ENCODE measurements at regions not wholly inside any gene's neighbourhood (a gene's known extent, or its start where the extent isn't known, plus 50 kb on each side); places are given as distances from the start of the nearest gene placed in this dataset.
"Not testable (repeated sequence)": the region's sequence is repeated elsewhere in the genome, so short reads cannot be mapped to it uniquely, and the experiment has no call there.

GRCh38 chr19:56978023-56978565 is 137.6 kb upstream of the PEG3 start:
- DNase-seq (ENCODE audit: low read depth, low spot score), result no peak

- not testable (repeated sequence) for DNase-seq (ENCODE audit: low read depth, low spot score)
These were observed 139.5 kb upstream of the USP29 start for GRCh38 chr19:56980326-56980725.

GRCh38 chr19:56980906-56981305 is 138.9 kb upstream of the USP29 start:
- no peak for DNase-seq (ENCODE audit: low read depth, low spot score)

- DNase-seq (ENCODE audit: low read depth, low spot score), result not testable (repeated sequence)
These were observed 138.3 kb upstream of the USP29 start for GRCh38 chr19:56981440-56981839.

- DNase-seq (ENCODE audit: low read depth, low spot score), result no peak
These were observed 136.6 kb upstream of the USP29 start for GRCh38 chr19:56983171-56983570.

- DNase-seq (ENCODE audit: low read depth, low spot score), result no peak
These were observed 136.0 kb upstream of the USP29 start for GRCh38 chr19:56983804-56984203.

GRCh38 chr19:56986386-56986785 is 133.4 kb upstream of the USP29 start:
- no peak for DNase-seq (ENCODE audit: low read depth, low spot score)

- no peak for DNase-seq (ENCODE audit: low read depth, low spot score)
These were observed 132.6 kb upstream of the USP29 start for GRCh38 chr19:56987184-56987583.

GRCh38 chr19:56988299-56988698 is 131.5 kb upstream of the USP29 start:
- DNase-seq (ENCODE audit: low read depth, low spot score), result no peak

- no peak for DNase-seq (ENCODE audit: low read depth, low spot score)
These were observed 127.9 kb upstream of the USP29 start for GRCh38 chr19:56991912-56992311.

GRCh38 chr19:56993851-56994250 is 125.9 kb upstream of the USP29 start:
- no peak for DNase-seq (ENCODE audit: low read depth, low spot score)

- DNase-seq (ENCODE audit: low read depth, low spot score), result no peak
These were observed 125.4 kb upstream of the USP29 start for GRCh38 chr19:56994251-56995017.

- no peak for DNase-seq (ENCODE audit: low read depth, low spot score)
These were observed 124.5 kb upstream of the USP29 start for GRCh38 chr19:56995303-56995702.

GRCh38 chr19:57002195-57002601 is 117.6 kb upstream of the USP29 start:
- DNase-seq (ENCODE audit: low read depth, low spot score), result no peak

GRCh38 chr19:57002710-57003109 is 117.1 kb upstream of the USP29 start:
- DNase-seq (ENCODE audit: low read depth, low spot score), result no peak

- no peak for DNase-seq (ENCODE audit: low read depth, low spot score)
These were observed 115.4 kb upstream of the USP29 start for GRCh38 chr19:57004418-57004817.

- no peak for DNase-seq (ENCODE audit: low read depth, low spot score)
These were observed 111.4 kb upstream of the USP29 start for GRCh38 chr19:57008432-57008831.

GRCh38 chr19:57010541-57010940 is 109.2 kb upstream of the USP29 start:
- no peak for DNase-seq (ENCODE audit: low read depth, low spot score)

- DNase-seq (ENCODE audit: low read depth, low spot score), result no peak
These were observed 103.7 kb upstream of the USP29 start for GRCh38 chr19:57016076-57016475.

- DNase-seq (ENCODE audit: low read depth, low spot score), result no peak
These were observed 103.3 kb upstream of the USP29 start for GRCh38 chr19:57016491-57016890.

GRCh38 chr19:57025491-57025890 is 94.3 kb upstream of the USP29 start:
- DNase-seq (ENCODE audit: low read depth, low spot score), result no peak

GRCh38 chr19:57026476-57026875 is 93.3 kb upstream of the USP29 start:
- DNase-seq (ENCODE audit: low read depth, low spot score), result no peak

GRCh38 chr19:57027360-57027759 is 92.4 kb upstream of the USP29 start:
- DNase-seq (ENCODE audit: low read depth, low spot score), result no peak

Measured in astrocyte of the hippocampus (primary cell).